CD14-positive monocyte (primary cell): ENCODE measurements at regions not wholly inside any gene's neighbourhood (a gene's known extent, or its start where the extent isn't known, plus 50 kb on each side); places are given as distances from the start of the nearest gene placed in this dataset.

Experiments
- DNase-seq, 3 donors: peaks; one replicate each; pipeline ENCODE4 v3.0.0-alpha.2; 2011 to 2022
- H2AFZ ChIP-seq: 2 replicates; pipeline ENCODE4 v1.6.0; 2012; ENCODE audit warnings: mild to moderate bottlenecking, low read depth, low read length, inconsistent platforms; ENCODE audit not compliant: insufficient read depth, poor library complexity, severe bottlenecking
- H3K27ac ChIP-seq, 2 donors: 1 replicate in 1 of 2; 2 replicates in 1 of 2; pipeline ENCODE4 v1.5.1; 2012 to 2013; ENCODE audit warnings: low read length in 2 of 2, control low read depth in 1 of 2, inconsistent platforms in 1 of 2, low read depth in 1 of 2, mild to moderate bottlenecking in 1 of 2
- H3K27me3 ChIP-seq, 2 donors: one replicate each; pipeline versions ENCODE4 v1.6.0 to v1.6.1; 2011 to 2013; ENCODE audit warnings: low read length in 2 of 2; ENCODE audit not compliant: control insufficient read depth in 2 of 2, insufficient read depth in 2 of 2
- H3K36me3 ChIP-seq, 2 donors: replicated peaks in 1 of 2; 1 replicate in 1 of 2; 2 replicates in 1 of 2; pipeline versions ENCODE4 v1.5.1 to v1.6.1; 2012 to 2013; ENCODE audit warnings: low read length in 2 of 2, control low read depth in 1 of 2, inconsistent platforms in 1 of 2, mild to moderate bottlenecking in 1 of 2; ENCODE audit not compliant: insufficient read depth in 2 of 2, control insufficient read depth in 1 of 2
- H3K4me1 ChIP-seq, 2 donors: 1 replicate in 1 of 2; 2 replicates in 1 of 2; pipeline versions ENCODE4 v1.5.1 to v1.6.1; 2012 to 2013; ENCODE audit warnings: low read length in 2 of 2, control low read depth in 1 of 2, inconsistent platforms in 1 of 2, mild to moderate bottlenecking in 1 of 2, moderate library complexity in 1 of 2; ENCODE audit not compliant: insufficient read depth in 2 of 2, control insufficient read depth in 1 of 2
- H3K4me2 ChIP-seq: replicated peaks from 2 replicates; pipeline ENCODE3; 2012; ENCODE audit warnings: low read length, moderate library complexity, mild to moderate bottlenecking; ENCODE audit not compliant: poor library complexity, severe bottlenecking; ENCODE audit errors: extremely low read depth
- H3K4me3 ChIP-seq, 3 experiments: fragments of 200-600 bp in 1 of 3; sonication (generic) in 1 of 3; replicated peaks in 1 of 3; 1 replicate in 2 of 3; 2 replicates in 1 of 3; pipeline ENCODE4 v1.5.1; 2011 to 2013; ENCODE audit warnings: low read length in 3 of 3, mild to moderate bottlenecking in 3 of 3, control low read depth in 2 of 3, low read depth in 2 of 3, inconsistent platforms in 1 of 3, moderate library complexity in 1 of 3
- H3K79me2 ChIP-seq: 2 replicates; pipeline ENCODE4 v1.6.0; 2012; ENCODE audit warnings: mild to moderate bottlenecking, control low read depth, inconsistent platforms, low read length, moderate library complexity; ENCODE audit not compliant: insufficient read depth
- H3K9ac ChIP-seq: 2 replicates; pipeline ENCODE4 v1.6.0; 2017; ENCODE audit warnings: low read length, mild to moderate bottlenecking; ENCODE audit not compliant: insufficient read depth, poor library complexity, severe bottlenecking
- H3K9me3 ChIP-seq, 2 donors: replicated peaks in 1 of 2; 1 replicate in 1 of 2; 2 replicates in 1 of 2; pipeline versions ENCODE4 v1.5.1 to v1.6.1; 2012 to 2013; ENCODE audit warnings: low read length in 2 of 2, control low read depth in 1 of 2; ENCODE audit not compliant: control insufficient read depth in 1 of 2, insufficient read depth in 1 of 2
- H4K20me1 ChIP-seq: 2 replicates; pipeline ENCODE4 v1.6.0; 2012; ENCODE audit warnings: mild to moderate bottlenecking, low read length, control low read depth, moderate library complexity; ENCODE audit not compliant: insufficient read depth
- H3K27ac Mint-ChIP-seq, 7 donors: one replicate each; pipeline ENCODE4 v1.8.0; 2020; ENCODE audit warnings: mild to moderate bottlenecking in 7 of 7, mixed read lengths in 7 of 7, moderate library complexity in 6 of 7, inconsistent platforms in 2 of 7
- H3K27me3 Mint-ChIP-seq, 3 donors: one replicate each; pipeline ENCODE4 v1.8.0; 2021 to 2022; ENCODE audit warnings: low read depth in 3 of 3, mild to moderate bottlenecking in 3 of 3, mixed read lengths in 3 of 3, moderate library complexity in 3 of 3, inconsistent platforms in 1 of 3
- H3K36me3 Mint-ChIP-seq, 2 donors: one replicate each; pipeline ENCODE4 v1.8.0; 2020; ENCODE audit warnings: mixed read lengths in 2 of 2, inconsistent platforms in 1 of 2, mild to moderate bottlenecking in 1 of 2
- H3K4me1 Mint-ChIP-seq: one replicate; pipeline ENCODE4 v1.8.0; 2020; ENCODE audit warnings: mild to moderate bottlenecking, mixed read lengths
- H3K4me3 Mint-ChIP-seq, 2 donors: one replicate each; pipeline ENCODE4 v1.8.0; 2020; ENCODE audit warnings: mild to moderate bottlenecking in 2 of 2, mixed read lengths in 2 of 2, moderate library complexity in 1 of 2
- H3K9me3 Mint-ChIP-seq, 7 donors: one replicate each; pipeline ENCODE4 v1.8.0; 2020 to 2022; ENCODE audit warnings: mixed read lengths in 7 of 7, mild to moderate bottlenecking in 6 of 7, moderate library complexity in 6 of 7, inconsistent platforms in 2 of 7
- CTCF ChIP-seq: fragments of 200-600 bp; IDR thresholded peaks from one replicate; pipeline ENCODE4 v1.8.0; 2022; ENCODE audit warnings: antibody characterized with exemption, mild to moderate bottlenecking
- WGBS: methylation state at CpG from one replicate; pipeline ENCODE4 v1.1.5; 2013; ENCODE audit warnings: missing lambda C conversion rate; ENCODE audit not compliant: insufficient coverage; 5-methylcytosine and 5-hydroxymethylcytosine counted together
- intact Hi-C, 2 donors: fragments of 100-400 bp; cut with micrococcal nuclease; formaldehyde crosslinking; loops; one replicate each; pipeline versions ENCODE4 v1.15.0 to v1.15.1; 2023

- intact Hi-C loops: no loop called here
- H3K4me2 ChIP-seq: no peak overlapping the region
- H3K4me1 ChIP-seq: no peaks in the 10 kb centered on the region
- H3K27ac ChIP-seq: no peak overlapping the region
- H3K9ac ChIP-seq: no peak overlapping the region
- H3K9me3 ChIP-seq: no peaks in the 10 kb centered on the region
- Mint-ChIP-seq H3K4me3 (no peak overlapping the region), H3K36me3 (no peaks in the 10 kb centered on the region), H3K4me1 (no peaks in the 10 kb centered on the region), H3K27me3 (peaks cover 0 to 2% (median 2%) of the 10 kb centered on the region in 3 donors), H3K9me3 (no peaks in the 10 kb centered on the region), H3K27ac (no peak overlapping the region)
- WGBS: 99% methylated on average over 7 of the region's 10 CpGs
- H3K36me3 ChIP-seq: no peaks in the 10 kb centered on the region
- no peak overlapping the region for H2AFZ ChIP-seq
- no peaks in the 10 kb centered on the region for H3K79me2 ChIP-seq
- no peak for DNase-seq
- no peak for TF ChIP-seq CTCF
- H3K27me3 ChIP-seq: no peaks in the 10 kb centered on the region
- H3K4me3 ChIP-seq: no peak overlapping the region
- no peaks in the 10 kb centered on the region for H4K20me1 ChIP-seq
Measured at GRCh38 chr11:128335729-128336128, 251.6 kb downstream of the ETS1 start.

GRCh38 chr11:128334311-128335044 is 252.9 kb downstream of the ETS1 start:
- Mint-ChIP-seq H3K27ac (no peak overlapping the region), H3K27me3 (peaks cover 0 to 2% (median 2%) of the 10 kb centered on the region in 3 donors), H3K4me3 (no peak overlapping the region), H3K36me3 (no peaks in the 10 kb centered on the region), H3K4me1 (no peaks in the 10 kb centered on the region), H3K9me3 (no peaks in the 10 kb centered on the region)
- WGBS: 64% methylated on average over 10 of the region's 12 CpGs
- H2AFZ ChIP-seq: no peak overlapping the region
- H3K27me3 ChIP-seq: no peaks in the 10 kb centered on the region
- no peak for TF ChIP-seq CTCF
- H3K4me1 ChIP-seq: no peaks in the 10 kb centered on the region
- no peak for DNase-seq
- no peaks in the 10 kb centered on the region for H3K79me2 ChIP-seq
- no peaks in the 10 kb centered on the region for H3K9me3 ChIP-seq
- no peaks in the 10 kb centered on the region for H4K20me1 ChIP-seq
- no peak overlapping the region for H3K4me2 ChIP-seq
- H3K9ac ChIP-seq: no peak overlapping the region
- intact Hi-C loops: no loop called here
- no peaks in the 10 kb centered on the region for H3K36me3 ChIP-seq
- no peak overlapping the region for H3K27ac ChIP-seq
- H3K4me3 ChIP-seq: no peak overlapping the region
